ENCODE measurements at regions not wholly inside any gene's neighbourhood (a gene's known extent, or its start where the extent isn't known, plus 50 kb on each side); places are given as distances from the start of the nearest gene placed in this dataset.

- no peak overlapping the region for H3K27ac Mint-ChIP-seq (ENCODE audit: unreplicated experiment)
- H3K27me3 Mint-ChIP-seq (ENCODE audit: low read depth) = peaks cover 5% of the 10 kb centered on the region
- no peaks in the 10 kb centered on the region for H3K36me3 Mint-ChIP-seq (ENCODE audit: low read depth)
Observed at GRCh38 chr2:204293884-204294747, 251.2 kb upstream of the PARD3B start.

GRCh38 chr2:204298404-204298803 is 246.9 kb upstream of the PARD3B start:
- Mint-ChIP-seq H3K27me3 (ENCODE audit: low read depth) (no peaks in the 10 kb centered on the region), H3K9me3 (ENCODE audit: low read depth) (no peaks in the 10 kb centered on the region), H3K36me3 (ENCODE audit: low read depth) (no peaks in the 10 kb centered on the region), H3K27ac (ENCODE audit: unreplicated experiment) (no peak overlapping the region), H3K4me1 (ENCODE audit: low read depth) (no peaks in the 10 kb centered on the region), H3K4me3 (ENCODE audit: unreplicated experiment) (no peak overlapping the region)
- no peak for TF ChIP-seq CTCF (IDR thresholded peaks at IDR 0.05)
- DNase-seq (ENCODE audit: low spot score) = no peak

More at GRCh38 chr2:204293884-204294747, 251.2 kb upstream of the PARD3B start:
- Mint-ChIP-seq H3K9me3 (ENCODE audit: low read depth) (no peaks in the 10 kb centered on the region), H3K4me1 (ENCODE audit: low read depth) (no peaks in the 10 kb centered on the region), H3K4me3 (ENCODE audit: unreplicated experiment) (no peak overlapping the region)
- no peak for TF ChIP-seq CTCF (IDR thresholded peaks at IDR 0.05)
- DNase-seq (ENCODE audit: low spot score) = no peak

- Mint-ChIP-seq H3K4me3 (ENCODE audit: unreplicated experiment) (no peak overlapping the region), H3K36me3 (ENCODE audit: low read depth) (no peaks in the 10 kb centered on the region), H3K4me1 (ENCODE audit: low read depth) (no peaks in the 10 kb centered on the region), H3K9me3 (ENCODE audit: low read depth) (no peaks in the 10 kb centered on the region), H3K27ac (ENCODE audit: unreplicated experiment) (no peak overlapping the region), H3K27me3 (ENCODE audit: low read depth) (no peaks in the 10 kb centered on the region)
- DNase-seq (ENCODE audit: low spot score) = no peak
- TF ChIP-seq CTCF (IDR thresholded peaks at IDR 0.05) = no peak
Observed at GRCh38 chr2:204299766-204300165, 245.5 kb upstream of the PARD3B start.

GRCh38 chr2:204306667-204307066 is 238.6 kb upstream of the PARD3B start:
- no peaks in the 10 kb centered on the region for H3K36me3 Mint-ChIP-seq (ENCODE audit: low read depth)
- H3K27ac Mint-ChIP-seq (ENCODE audit: unreplicated experiment) = no peak overlapping the region
- H3K27me3 Mint-ChIP-seq (ENCODE audit: low read depth) = no peaks in the 10 kb centered on the region
- H3K4me3 Mint-ChIP-seq (ENCODE audit: unreplicated experiment) = no peak overlapping the region
- H3K4me1 Mint-ChIP-seq (ENCODE audit: low read depth) = no peaks in the 10 kb centered on the region
- no peak for DNase-seq (ENCODE audit: low spot score)
- TF ChIP-seq CTCF (IDR thresholded peaks at IDR 0.05) = no peak
- no peaks in the 10 kb centered on the region for H3K9me3 Mint-ChIP-seq (ENCODE audit: low read depth)

- no peak overlapping the region for H3K4me3 Mint-ChIP-seq (ENCODE audit: unreplicated experiment)
- no peaks in the 10 kb centered on the region for H3K27me3 Mint-ChIP-seq (ENCODE audit: low read depth)
- no peak overlapping the region for H3K27ac Mint-ChIP-seq (ENCODE audit: unreplicated experiment)
Observed at GRCh38 chr2:204312105-204312504, 233.2 kb upstream of the PARD3B start.

More at GRCh38 chr2:204312105-204312504, 233.2 kb upstream of the PARD3B start:
- TF ChIP-seq CTCF (IDR thresholded peaks at IDR 0.05) = no peak
- no peak for DNase-seq (ENCODE audit: low spot score)
- Mint-ChIP-seq H3K4me1 (ENCODE audit: low read depth) (peaks cover 3% of the 10 kb centered on the region), H3K36me3 (ENCODE audit: low read depth) (no peaks in the 10 kb centered on the region), H3K9me3 (ENCODE audit: low read depth) (no peaks in the 10 kb centered on the region)

All from chondrocyte (in vitro differentiated cells).